WERI-Rb-1 (cell line): ENCODE measurements at regions not wholly inside any gene's neighbourhood (a gene's known extent, or its start where the extent isn't known, plus 50 kb on each side); places are given as distances from the start of the nearest gene placed in this dataset.
"Not testable (repeated sequence)": the region's sequence is repeated elsewhere in the genome, so short reads cannot be mapped to it uniquely, and the experiment has no call there.

ENCODE experiments used
- DNase-seq: peaks from one replicate; pipeline ENCODE4 v3.0.0-alpha.2; 2020
- H3K27ac ChIP-seq: fragments of 250-450 bp; sonication (Bioruptor Pico); 2 replicates; pipeline ENCODE4 v1.5.1; 2020; ENCODE audit warnings: mild to moderate bottlenecking, moderate library complexity
- H3K27me3 ChIP-seq: fragments of 250-450 bp; sonication (Bioruptor Pico); 2 replicates; pipeline ENCODE4 v1.5.1; 2021; ENCODE audit warnings: mild to moderate bottlenecking, low read depth, moderate library complexity; ENCODE audit not compliant: insufficient read depth, severe bottlenecking
- H3K36me3 ChIP-seq: fragments of 250-450 bp; sonication (Bioruptor Pico); 2 replicates; pipeline ENCODE4 v1.5.1; 2020; ENCODE audit warnings: mild to moderate bottlenecking, moderate library complexity
- H3K4me3 ChIP-seq: 2 replicates; pipeline ENCODE4 v1.5.1; 2011; ENCODE audit warnings: low read depth, mild to moderate bottlenecking, control low read depth, low read length
- H3K9me3 ChIP-seq: fragments of 250-450 bp; sonication (Bioruptor Pico); 2 replicates; pipeline ENCODE4 v1.5.1; 2021; ENCODE audit warnings: mild to moderate bottlenecking, moderate library complexity; ENCODE audit not compliant: severe bottlenecking
- CTCF ChIP-seq: IDR thresholded peaks from 2 replicates; pipeline ENCODE4 v1.5.1; 2011; ENCODE audit warnings: low read depth, mild to moderate bottlenecking, control low read depth, inconsistent platforms, low read length

DNA sequence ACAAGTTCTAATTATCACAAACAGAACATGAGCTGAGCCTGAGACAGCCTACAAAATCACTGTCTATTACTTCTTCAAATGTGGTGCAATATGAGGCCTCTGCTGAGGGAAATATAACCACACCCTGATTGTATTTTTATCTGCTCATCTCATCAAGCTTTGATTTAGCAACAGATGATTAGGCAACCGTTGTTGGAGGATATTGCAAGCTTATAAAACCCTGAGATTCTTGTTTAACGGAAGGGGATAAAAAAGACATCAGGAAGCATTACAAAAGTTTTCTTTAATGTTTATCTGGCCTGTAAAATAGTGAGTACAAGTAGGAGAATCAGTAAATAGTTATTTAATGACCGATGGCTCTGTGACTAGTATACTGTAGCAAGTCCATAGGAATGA is 108.5 kb downstream of the ZNF330 start:
- Histone ChIP-seq H3K36me3 (no peaks in the 10 kb centered on the region), H3K4me3 (no peak overlapping the region), H3K9me3 (no peaks in the 10 kb centered on the region), H3K27ac (no peak overlapping the region), H3K27me3 (no peaks in the 10 kb centered on the region)
- no peak for DNase-seq
- no peak for TF ChIP-seq CTCF

DNA sequence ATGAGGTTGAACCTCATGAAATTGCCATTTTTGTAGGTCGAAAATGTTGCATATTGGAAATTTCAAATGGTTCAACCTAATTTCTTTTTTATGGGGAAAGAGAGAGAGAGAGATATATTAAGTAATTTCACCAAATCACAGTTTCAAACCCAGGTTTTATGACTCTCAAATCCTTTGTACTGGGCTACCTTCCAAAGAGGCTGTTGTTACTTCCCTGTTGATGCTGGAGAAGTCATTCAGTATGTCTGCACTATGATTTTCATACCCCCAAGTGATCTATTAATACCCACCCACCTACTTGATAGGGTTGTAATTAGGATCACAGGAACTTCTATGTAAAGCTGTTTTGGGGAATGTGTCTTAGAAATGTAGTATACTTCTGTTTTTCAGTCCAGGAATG is 109.9 kb downstream of the ZNF330 start:
- TF ChIP-seq CTCF, result no peak
- Histone ChIP-seq H3K27ac (no peak overlapping the region), H3K9me3 (no peaks in the 10 kb centered on the region)

GRCh38 chr4:141331534-141332358 is 111.1 kb downstream of the ZNF330 start:
- H3K27ac ChIP-seq, result no peak overlapping the region
- H3K36me3 ChIP-seq, result no peaks in the 10 kb centered on the region
- no peak overlapping the region for H3K4me3 ChIP-seq
- H3K9me3 ChIP-seq, result no peaks in the 10 kb centered on the region
- TF ChIP-seq CTCF, result no peak
- no peak for DNase-seq
- no peaks in the 10 kb centered on the region for H3K27me3 ChIP-seq

More for the DNA sequence above, 109.9 kb downstream of the ZNF330 start:
- Histone ChIP-seq H3K4me3 (no peak overlapping the region), H3K27me3 (no peaks in the 10 kb centered on the region), H3K36me3 (no peaks in the 10 kb centered on the region)
- no peak for DNase-seq

GRCh38 chr4:141332359-141333181 is 111.9 kb downstream of the ZNF330 start:
- not testable (repeated sequence) for H3K36me3 ChIP-seq, H3K27me3 ChIP-seq, H3K9me3 ChIP-seq, DNase-seq, H3K27ac ChIP-seq, H3K4me3 ChIP-seq

- not testable (repeated sequence) for H3K27me3 ChIP-seq, DNase-seq, H3K36me3 ChIP-seq, H3K4me3 ChIP-seq, H3K9me3 ChIP-seq, H3K27ac ChIP-seq
These were observed 112.9 kb downstream of the ZNF330 start for GRCh38 chr4:141333456-141334230.

DNA sequence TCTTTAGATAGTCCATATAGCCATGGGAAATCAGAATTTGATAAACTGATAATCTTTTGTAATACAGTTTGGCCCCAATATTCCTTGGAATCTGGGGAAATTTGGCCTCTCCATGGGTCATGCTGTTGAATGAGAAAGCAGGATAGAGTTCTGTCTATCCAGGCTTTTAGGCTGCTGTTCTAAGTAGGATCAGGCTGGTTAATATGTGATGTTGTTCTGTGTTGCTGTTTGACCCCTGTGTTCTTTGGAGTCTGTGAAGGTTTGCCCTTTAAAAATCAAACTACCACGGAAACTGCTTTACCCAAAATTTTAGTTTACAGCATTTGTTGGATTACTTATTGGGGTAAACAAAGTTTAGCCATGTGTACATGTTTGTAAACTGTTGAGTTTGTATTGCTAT is 114.5 kb downstream of the ZNF330 start:
- no peak for TF ChIP-seq CTCF
- no peak for DNase-seq
- H3K4me3 ChIP-seq, result no peak overlapping the region

More for the DNA sequence above, 114.5 kb downstream of the ZNF330 start:
- Histone ChIP-seq H3K27ac (no peak overlapping the region), H3K27me3 (no peaks in the 10 kb centered on the region), H3K36me3 (no peaks in the 10 kb centered on the region), H3K9me3 (no peaks in the 10 kb centered on the region)
